Loucy (cell line): ENCODE measurements at regions not wholly inside any gene's neighbourhood (a gene's known extent, or its start where the extent isn't known, plus 50 kb on each side); places are given as distances from the start of the nearest gene placed in this dataset.

Source experiments
- H2AFZ ChIP-seq: fragments of 200-600 bp; sonication (generic); 2 replicates; pipeline ENCODE4 v1.6.0; 2016; ENCODE audit warnings: antibody characterized with exemption, mild to moderate bottlenecking, low read length, moderate library complexity
- H3F3A ChIP-seq: fragments of 200-600 bp; 2 replicates; pipeline ENCODE4 v1.6.0; 2016; ENCODE audit warnings: antibody characterized with exemption, low read depth, mild to moderate bottlenecking
- H3K27me3 ChIP-seq: fragments of 200-600 bp; sonication (generic); 2 replicates; pipeline ENCODE4 v1.6.1; 2014; ENCODE audit warnings: low read length, mild to moderate bottlenecking; ENCODE audit not compliant: insufficient read depth, poor library complexity, severe bottlenecking
- H3K36me3 ChIP-seq: fragments of 200-600 bp; sonication (generic); 2 replicates; pipeline ENCODE4 v1.6.1; 2016; ENCODE audit warnings: low read length; ENCODE audit not compliant: insufficient read depth
- H3K4me1 ChIP-seq: fragments of 200-600 bp; sonication (generic); 2 replicates; pipeline ENCODE4 v1.5.1; 2014; ENCODE audit warnings: low read length, mild to moderate bottlenecking; ENCODE audit not compliant: insufficient read depth, poor library complexity, severe bottlenecking
- H3K4me2 ChIP-seq: fragments of 200-600 bp; sonication (generic); 2 replicates; pipeline ENCODE4 v1.6.0; 2014; ENCODE audit warnings: antibody characterized with exemption, low read length, low read depth, mild to moderate bottlenecking; ENCODE audit not compliant: poor library complexity, severe bottlenecking
- H3K4me3 ChIP-seq: fragments of 200-600 bp; sonication (generic); 2 replicates; pipeline ENCODE4 v1.5.1; 2014; ENCODE audit warnings: low read length, mild to moderate bottlenecking, mixed read lengths; ENCODE audit not compliant: poor library complexity, severe bottlenecking
- H3K79me2 ChIP-seq: fragments of 200-600 bp; sonication (generic); 2 replicates; pipeline ENCODE4 v1.6.1; 2014; ENCODE audit warnings: low read length; ENCODE audit not compliant: insufficient read depth
- H3K9ac ChIP-seq: fragments of 200-600 bp; sonication (generic); 2 replicates; pipeline ENCODE4 v1.6.0; 2014; ENCODE audit warnings: mild to moderate bottlenecking, low read depth, low read length, moderate library complexity; ENCODE audit not compliant: poor library complexity, severe bottlenecking
- H3K9me2 ChIP-seq: fragments of 200-600 bp; sonication (generic); replicated peaks from 2 replicates; pipeline ENCODE4 v1.6.1; 2016; ENCODE audit warnings: low read depth, low read length, mixed read lengths
- H3K9me3 ChIP-seq: fragments of 200-600 bp; sonication (generic); 2 replicates; pipeline ENCODE4 v1.6.1; 2014; ENCODE audit warnings: mild to moderate bottlenecking, antibody characterized with exemption, low read length, low read depth; ENCODE audit not compliant: insufficient read depth
- H4K20me1 ChIP-seq: fragments of 200-600 bp; sonication (generic); 2 replicates; pipeline ENCODE4 v1.6.0; 2014; ENCODE audit warnings: antibody characterized with exemption, low read length, mild to moderate bottlenecking; ENCODE audit not compliant: insufficient read depth, poor library complexity, severe bottlenecking
- CTCF ChIP-seq: fragments of 200-600 bp; sonication (generic); conservative IDR thresholded peaks from 2 replicates; pipeline ENCODE4 v1.5.1; 2014; ENCODE audit warnings: mild to moderate bottlenecking, antibody characterized with exemption, low read length
- EZH2phosphoT487 ChIP-seq: fragments of 200-600 bp; IDR thresholded peaks from 2 replicates; pipeline ENCODE4 v1.6.1; 2018; ENCODE audit warnings: antibody characterized with exemption, mild to moderate bottlenecking, moderate library complexity, borderline replicate concordance

DNA sequence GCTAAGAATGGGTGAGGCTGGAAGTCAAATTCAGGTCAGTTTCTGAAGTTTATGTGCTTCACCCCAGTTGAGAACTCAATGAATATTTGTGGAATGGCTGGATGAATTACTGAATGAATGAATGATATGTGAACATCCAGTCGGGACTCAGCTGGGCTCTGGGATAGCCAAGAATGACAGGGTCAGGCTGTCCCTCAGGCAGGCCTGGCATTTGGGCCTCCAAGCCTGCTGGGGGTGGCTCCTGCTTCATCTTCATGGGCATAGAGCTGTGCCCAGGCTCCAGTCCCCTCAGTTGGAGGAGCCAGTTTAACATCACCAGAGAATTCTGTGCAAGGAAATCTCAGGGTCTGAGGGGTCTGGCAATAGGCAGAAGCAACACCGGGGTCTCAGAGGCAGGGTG is 185.8 kb downstream of the PHETA1 start:
- no peaks in the 10 kb centered on the region for H3F3A ChIP-seq
- no peaks in the 10 kb centered on the region for H3K27me3 ChIP-seq
- H3K4me2 ChIP-seq, result no peak overlapping the region
- H2AFZ ChIP-seq, result no peak overlapping the region
- no peaks in the 10 kb centered on the region for H4K20me1 ChIP-seq
- H3K4me3 ChIP-seq, result no peak overlapping the region
- no peak for TF ChIP-seq CTCF
- TF ChIP-seq EZH2phosphoT487, result no peak
- H3K36me3 ChIP-seq, result no peaks in the 10 kb centered on the region
- no peaks in the 10 kb centered on the region for H3K9me2 ChIP-seq
- no peak overlapping the region for H3K9ac ChIP-seq
- H3K79me2 ChIP-seq, result no peaks in the 10 kb centered on the region
- peaks cover 24% of the 10 kb centered on the region for H3K4me1 ChIP-seq
- H3K9me3 ChIP-seq, result no peaks in the 10 kb centered on the region

- Histone ChIP-seq H3K9me3 (no peaks in the 10 kb centered on the region), H3K4me1 (peaks cover 24% of the 10 kb centered on the region), H3K9me2 (no peaks in the 10 kb centered on the region), H3K4me2 (no peak overlapping the region), H3F3A (no peaks in the 10 kb centered on the region), H3K79me2 (no peaks in the 10 kb centered on the region), H3K36me3 (no peaks in the 10 kb centered on the region), H3K9ac (peak overlapping the region; percentile 30), H3K27me3 (no peaks in the 10 kb centered on the region), H3K4me3 (no peak overlapping the region), H4K20me1 (no peaks in the 10 kb centered on the region), H2AFZ (no peak overlapping the region)
- no peak for TF ChIP-seq EZH2phosphoT487
- no peak for TF ChIP-seq CTCF
These were observed 186.5 kb downstream of the PHETA1 start for GRCh38 chr12:111182382-111182781.

DNA sequence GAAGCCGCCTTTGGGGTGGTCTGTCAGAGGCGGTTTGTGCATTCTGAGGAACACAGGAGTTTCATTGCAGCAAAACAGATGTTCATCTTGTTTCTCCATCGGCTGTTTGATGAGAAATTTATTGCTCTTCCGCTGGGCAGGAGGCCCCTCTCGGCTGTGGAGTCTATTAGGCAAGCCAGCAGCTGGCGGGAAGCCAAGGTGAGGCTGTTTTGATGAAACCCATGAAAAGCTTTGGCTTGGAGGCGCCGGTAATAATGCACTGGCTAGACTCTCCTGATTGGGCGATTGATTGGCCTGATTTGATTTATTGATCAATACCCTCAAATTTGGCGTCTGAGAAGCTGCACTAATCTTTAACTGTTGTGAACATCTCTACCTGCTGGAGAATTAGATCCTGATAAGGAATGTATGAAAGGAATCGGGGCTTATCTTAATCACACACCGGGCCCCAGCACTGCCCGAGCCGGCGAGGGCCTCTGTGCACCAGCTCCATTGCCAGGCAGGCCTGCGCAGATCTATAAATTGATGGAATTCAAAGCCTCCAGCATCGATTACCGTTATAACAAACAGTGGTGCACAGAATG is 187.7 kb downstream of the PHETA1 start:
- Histone ChIP-seq H3K27me3 (no peaks in the 10 kb centered on the region), H3K36me3 (no peaks in the 10 kb centered on the region), H3K9me2 (no peaks in the 10 kb centered on the region), H3K9me3 (no peaks in the 10 kb centered on the region), H3K9ac (peak overlapping the region; percentile 68), H3K79me2 (no peaks in the 10 kb centered on the region), H3K4me2 (peak overlapping the region; percentile 58), H2AFZ (0 out of 2 replicates have a peak overlapping the region, but pooled peaks have one; percentile 22), H3K4me3 (peak overlapping the region; percentile 56), H4K20me1 (no peaks in the 10 kb centered on the region), H3K4me1 (peaks cover 28% of the 10 kb centered on the region), H3F3A (no peaks in the 10 kb centered on the region)
- no peak for TF ChIP-seq EZH2phosphoT487
- TF ChIP-seq CTCF, result no peak
